ENCODE measurements at regions not wholly inside any gene's neighbourhood (a gene's known extent, or its start where the extent isn't known, plus 50 kb on each side); places are given as distances from the start of the nearest gene placed in this dataset.

DNA sequence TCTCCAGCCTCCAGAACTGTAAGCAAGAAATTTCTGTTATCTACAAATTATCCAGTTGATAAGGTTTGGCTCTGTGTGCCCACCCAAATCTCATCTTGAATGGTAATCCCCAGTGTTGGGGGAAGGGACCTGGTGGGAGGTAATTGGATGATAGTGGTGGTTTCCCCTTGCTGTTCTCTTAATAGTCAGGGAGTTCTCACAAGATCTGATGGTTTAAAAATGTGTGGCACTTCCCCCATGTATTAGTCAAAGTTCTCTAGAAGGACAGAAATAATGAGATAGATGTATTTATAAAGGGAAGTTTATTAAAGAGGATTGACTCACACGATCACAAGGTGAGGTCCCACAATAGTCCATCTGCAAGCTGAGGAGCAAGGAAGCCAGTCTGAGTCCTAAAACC is 56.2 kb upstream of the APBB1IP start:
- TF ChIP-seq, protein P1, sequence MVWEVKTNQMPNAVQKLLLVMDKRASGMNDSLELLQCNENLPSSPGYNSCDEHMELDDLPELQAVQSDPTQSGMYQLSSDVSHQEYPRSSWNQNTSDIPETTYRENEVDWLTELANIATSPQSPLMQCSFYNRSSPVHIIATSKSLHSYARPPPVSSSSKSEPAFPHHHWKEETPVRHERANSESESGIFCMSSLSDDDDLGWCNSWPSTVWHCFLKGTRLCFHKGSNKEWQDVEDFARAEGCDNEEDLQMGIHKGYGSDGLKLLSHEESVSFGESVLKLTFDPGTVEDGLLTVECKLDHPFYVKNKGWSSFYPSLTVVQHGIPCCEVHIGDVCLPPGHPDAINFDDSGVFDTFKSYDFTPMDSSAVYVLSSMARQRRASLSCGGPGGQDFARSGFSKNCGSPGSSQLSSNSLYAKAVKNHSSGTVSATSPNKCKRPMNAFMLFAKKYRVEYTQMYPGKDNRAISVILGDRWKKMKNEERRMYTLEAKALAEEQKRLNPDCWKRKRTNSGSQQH (CRISPR knock-in tag; IDR thresholded peaks at IDR 0.05) = no peak
- no peak for TF ChIP-seq ZZZ3 (IDR thresholded peaks at IDR 0.05)
- TF ChIP-seq, protein P2, sequence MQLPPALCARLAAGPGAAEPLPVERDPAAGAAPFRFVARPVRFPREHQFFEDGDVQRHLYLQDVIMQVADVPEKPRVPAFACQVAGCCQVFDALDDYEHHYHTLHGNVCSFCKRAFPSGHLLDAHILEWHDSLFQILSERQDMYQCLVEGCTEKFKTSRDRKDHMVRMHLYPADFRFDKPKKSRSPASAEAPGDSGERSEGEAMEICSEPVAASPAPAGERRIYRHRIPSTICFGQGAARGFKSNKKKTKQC (CRISPR knock-in tag; IDR thresholded peaks at IDR 0.05) = no peak

All from K562 (cell line).